HT-29 (cell line): ENCODE measurements at regions not wholly inside any gene's neighbourhood (a gene's known extent, or its start where the extent isn't known, plus 50 kb on each side); places are given as distances from the start of the nearest gene placed in this dataset.

Experiments
- DNase-seq: peaks from one replicate; pipeline ENCODE4 v3.0.0-alpha.2; 2015; ENCODE audit warnings: low spot score

GRCh38 chr13:80477661-80478443, 136.9 kb upstream of the SPRY2 start:
- DNase-seq, result no peak

- no peak for DNase-seq
These were observed 136.0 kb upstream of the SPRY2 start for GRCh38 chr13:80476953-80477352.

DNA sequence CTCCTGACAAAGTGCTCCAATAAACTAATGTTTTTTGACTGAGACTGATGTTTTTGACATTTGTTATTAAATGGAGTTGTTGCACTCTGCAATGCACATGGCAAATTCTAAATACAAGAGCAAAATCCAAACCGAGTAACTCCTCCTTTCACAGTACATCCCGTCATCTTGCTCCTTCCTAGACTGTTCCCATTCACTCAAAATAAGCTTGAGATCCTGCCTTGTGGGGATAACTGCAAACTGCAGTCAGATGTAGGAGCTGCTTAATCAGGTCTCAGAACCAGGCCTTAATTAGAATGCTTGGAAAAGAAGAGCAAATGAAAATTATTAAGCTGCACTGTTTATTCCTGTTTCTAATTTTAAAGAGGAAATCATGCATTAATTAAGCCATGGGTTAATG, 134.8 kb upstream of the SPRY2 start:
- no peak for DNase-seq

- DNase-seq, result peak; percentile 6
These were observed 132.8 kb upstream of the SPRY2 start for GRCh38 chr13:80473695-80474094.

GRCh38 chr13:80469853-80470381, 129.0 kb upstream of the SPRY2 start:
- DNase-seq, result no peak

- DNase-seq, result no peak
These were observed 128.4 kb upstream of the SPRY2 start for GRCh38 chr13:80469105-80469852.

DNA sequence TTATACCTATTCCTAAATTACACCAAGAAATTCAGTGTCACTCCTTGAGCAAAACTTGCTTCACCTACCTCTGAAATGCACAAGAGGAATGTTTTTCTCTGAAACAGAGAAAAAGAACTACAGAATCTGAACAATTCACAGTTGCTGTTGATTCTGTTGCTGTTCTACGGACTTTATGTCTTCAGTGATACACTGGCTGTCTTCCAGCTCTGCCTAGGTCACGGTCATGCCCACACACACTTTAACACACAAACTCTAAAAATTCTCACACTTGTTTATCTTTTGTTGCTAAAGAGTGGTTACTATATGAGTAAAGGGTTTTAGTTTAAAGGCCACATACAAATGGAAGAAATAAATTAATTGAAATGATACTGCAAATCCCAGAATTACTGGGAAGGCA, 124.4 kb upstream of the SPRY2 start:
- no peak for DNase-seq

DNA sequence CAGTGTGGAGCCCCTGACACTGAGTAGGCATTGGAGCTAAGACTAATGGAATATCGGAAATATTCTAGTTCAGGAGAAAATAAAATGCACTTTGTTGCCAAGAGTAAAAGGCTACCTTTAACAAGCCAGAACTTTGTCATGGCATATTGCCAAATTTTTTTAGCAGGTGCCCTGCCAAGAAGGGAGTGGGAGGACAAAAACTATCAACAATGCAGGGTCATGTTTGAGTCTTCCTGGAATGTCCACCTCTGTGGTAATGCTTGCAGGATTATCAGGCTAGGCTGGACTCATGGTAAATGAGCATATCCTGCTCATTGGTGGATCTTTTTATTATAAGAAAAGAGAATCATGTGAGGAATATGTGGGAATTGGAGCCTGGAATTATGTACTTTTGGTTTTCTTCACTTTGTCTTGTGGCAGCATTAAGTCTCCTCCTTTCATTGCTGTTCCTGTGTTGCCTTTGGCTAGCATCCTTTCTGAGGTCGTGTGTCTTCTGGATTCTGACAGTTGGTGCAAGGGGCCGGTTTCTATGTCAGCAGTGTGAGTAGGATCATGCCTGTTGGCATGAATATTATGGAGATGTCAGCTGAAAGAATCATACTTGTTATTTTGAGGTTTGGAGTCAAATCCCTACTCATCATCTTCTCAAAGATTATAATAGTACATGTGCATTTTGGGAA, 122.9 kb upstream of the SPRY2 start:
- DNase-seq, result no peak

GRCh38 chr13:80462567-80462966, 121.6 kb upstream of the SPRY2 start:
- no peak for DNase-seq

GRCh38 chr13:80462037-80462436, 121.1 kb upstream of the SPRY2 start:
- DNase-seq, result no peak

- no peak for DNase-seq
These were observed 117.6 kb upstream of the SPRY2 start for GRCh38 chr13:80458543-80458942.

DNA sequence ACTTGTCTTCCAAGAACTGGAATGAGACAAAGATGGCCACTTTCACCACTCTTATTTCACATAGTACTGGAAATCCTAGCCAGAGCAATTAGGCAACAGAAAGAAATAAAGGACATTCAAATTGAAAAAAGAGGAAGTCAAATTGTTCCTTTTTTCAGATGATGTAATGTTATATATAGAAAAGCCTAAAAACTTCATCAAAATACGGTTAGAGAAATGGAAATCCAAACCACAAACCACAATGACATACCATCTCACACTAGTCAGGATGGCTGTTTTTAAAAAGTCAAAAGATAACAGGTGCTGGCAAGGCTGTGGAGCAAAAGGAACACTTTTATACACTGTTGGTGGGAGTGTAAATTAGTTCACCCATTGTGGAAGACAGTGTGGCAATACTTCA, 113.3 kb upstream of the SPRY2 start:
- DNase-seq, result no peak

GRCh38 chr13:80452279-80452678, 111.4 kb upstream of the SPRY2 start:
- DNase-seq, result no peak

DNA sequence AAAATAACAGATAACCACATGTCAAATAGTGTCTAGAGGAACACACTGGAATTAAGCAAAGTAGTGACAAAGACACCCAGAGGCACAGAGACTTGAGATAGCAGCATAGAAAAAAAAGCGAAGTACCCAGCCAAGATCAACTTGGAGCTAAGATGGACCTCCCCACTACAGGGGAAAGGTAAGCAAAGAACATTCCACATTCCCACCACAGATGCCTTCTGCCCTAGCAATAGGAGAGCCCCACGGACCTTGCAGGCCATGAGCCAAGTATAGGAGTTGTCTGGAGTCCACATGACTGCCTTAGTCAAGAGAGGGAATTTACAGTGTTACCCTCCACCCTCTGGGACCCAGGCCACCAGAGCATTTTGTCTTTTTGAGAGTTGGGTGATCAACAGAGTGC, 110.7 kb upstream of the SPRY2 start:
- no peak for DNase-seq

- no peak for DNase-seq
These were observed 109.5 kb upstream of the SPRY2 start for GRCh38 chr13:80450386-80450785.

DNA sequence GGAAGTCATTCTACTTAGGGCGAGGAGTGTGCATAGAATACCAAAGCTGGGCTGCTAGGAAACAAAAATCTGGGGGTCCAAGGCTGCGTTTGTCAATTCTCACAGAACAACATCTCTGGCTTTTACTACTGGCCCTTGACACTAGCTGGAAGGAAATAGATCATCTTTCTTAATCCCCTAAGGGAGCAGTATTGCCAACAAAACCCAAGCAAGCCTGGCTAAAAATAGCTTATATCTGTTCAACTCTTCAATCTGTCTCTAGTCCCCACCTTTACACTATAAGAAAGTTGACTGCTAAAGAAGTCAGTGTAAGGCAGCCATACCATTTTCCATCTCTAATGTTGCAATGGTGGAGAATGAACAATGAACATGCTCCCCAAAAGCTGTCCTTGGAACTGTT, 107.8 kb upstream of the SPRY2 start:
- DNase-seq, result no peak

GRCh38 chr13:80447747-80448146, 106.8 kb upstream of the SPRY2 start:
- DNase-seq, result no peak

DNA sequence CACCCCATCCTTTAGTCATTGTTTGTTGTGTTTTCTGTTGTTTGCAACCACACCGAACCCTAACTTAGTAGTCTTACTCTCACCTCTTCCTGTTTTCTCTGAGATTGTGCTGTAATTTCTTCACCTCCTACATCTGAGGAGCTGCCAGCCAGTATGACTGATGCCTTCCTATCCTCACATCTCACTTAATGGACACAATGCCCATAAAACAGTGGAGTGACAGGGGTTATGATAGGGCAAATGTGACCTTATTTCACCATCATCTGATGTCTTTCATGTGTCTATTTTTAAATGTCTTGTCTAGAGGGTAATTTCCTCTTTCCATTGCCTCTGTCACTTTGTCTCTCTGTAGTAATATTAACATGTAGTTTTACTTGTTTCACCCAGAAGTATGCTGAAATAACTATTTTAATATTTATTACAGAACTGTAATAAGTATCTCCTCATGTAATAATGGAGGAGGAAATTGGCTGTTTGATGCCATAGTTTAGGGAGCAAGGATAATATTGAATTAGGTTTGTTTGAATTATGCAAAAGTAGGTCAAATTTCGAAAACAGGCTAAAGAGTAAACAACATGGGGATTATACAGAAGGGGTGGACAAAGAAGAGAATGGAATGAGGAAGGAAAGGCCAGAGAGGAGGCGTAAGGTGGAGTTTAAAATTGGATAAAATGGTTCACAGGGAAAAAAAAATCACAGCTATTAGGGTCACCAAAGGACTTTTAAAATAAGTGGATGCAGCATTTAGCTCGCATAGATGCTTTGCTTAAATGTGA, 103.5 kb upstream of the SPRY2 start:
- no peak for DNase-seq

GRCh38 chr13:80442609-80443008, 101.7 kb upstream of the SPRY2 start:
- no peak for DNase-seq

- no peak for DNase-seq
These were observed 101.0 kb upstream of the SPRY2 start for GRCh38 chr13:80441968-80442367.

DNA sequence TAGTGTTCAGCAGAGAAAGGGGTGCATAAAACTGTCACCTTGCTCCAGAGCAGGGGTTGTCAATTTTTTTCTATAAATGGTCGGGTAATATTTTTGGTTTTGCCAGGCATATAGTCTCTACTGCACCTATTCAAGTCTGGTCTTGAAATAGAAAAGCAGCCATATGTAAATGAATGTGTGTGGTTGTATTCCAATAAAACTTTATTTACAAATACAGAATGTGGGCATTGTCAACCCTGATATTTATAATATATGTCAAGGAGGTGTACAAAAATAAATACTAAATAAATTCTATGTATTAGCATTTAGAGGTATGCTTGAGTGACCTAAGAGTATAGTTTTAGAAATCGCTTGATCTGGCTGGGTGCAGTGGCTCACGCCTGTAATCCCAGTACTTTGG, 97.6 kb upstream of the SPRY2 start:
- no peak for DNase-seq

- DNase-seq, result no peak
These were observed 96.3 kb upstream of the SPRY2 start for GRCh38 chr13:80437231-80437630.
